ENCODE measurements at regions not wholly inside any gene's neighbourhood (a gene's known extent, or its start where the extent isn't known, plus 50 kb on each side); places are given as distances from the start of the nearest gene placed in this dataset.
"Not testable (repeated sequence)": the region's sequence is repeated elsewhere in the genome, so short reads cannot be mapped to it uniquely, and the experiment has no call there.

DNA sequence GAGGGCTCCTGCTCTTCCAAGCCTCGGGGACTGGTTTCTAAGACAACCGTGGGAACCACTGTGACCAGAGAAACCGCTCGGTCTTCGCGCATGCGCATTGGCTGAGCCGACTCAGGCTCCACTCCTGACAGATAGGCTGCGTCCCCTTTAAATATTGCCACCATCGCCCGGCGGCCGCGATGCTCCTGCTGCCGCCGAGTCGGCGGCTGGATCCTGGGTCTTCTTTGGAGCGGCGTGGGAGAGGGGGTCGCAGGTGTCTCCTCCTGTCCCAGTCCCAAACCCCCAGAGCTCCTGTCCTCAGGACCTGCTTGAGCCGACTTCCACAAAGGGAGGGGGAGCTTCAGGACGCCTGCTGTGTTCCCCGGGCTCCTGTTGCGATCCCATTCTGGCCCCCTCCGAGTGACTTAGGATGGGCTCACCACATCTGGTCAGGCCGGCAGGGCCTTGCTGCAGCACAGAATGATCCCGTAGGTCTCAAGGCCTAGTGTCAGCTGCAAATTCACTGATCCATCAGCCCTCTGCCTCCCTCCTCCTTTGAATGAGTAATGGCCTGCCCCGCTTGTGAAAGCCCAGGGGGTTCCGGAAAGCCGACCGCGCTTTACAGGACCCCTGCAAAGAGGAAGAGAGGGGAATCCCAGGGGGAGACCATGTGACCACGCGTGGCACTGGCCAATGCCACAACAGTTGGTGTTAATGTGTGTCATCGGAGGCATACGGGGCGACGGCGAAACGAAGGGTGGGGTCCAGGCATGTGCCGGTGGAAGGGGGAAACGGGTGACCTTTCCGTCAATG, 683.2 kb upstream of the TPTE start:
- H3K9me3 ChIP-seq (ENCODE audit: control insufficient read depth, low read length), result no peaks in the 10 kb centered on the region
- no peaks in the 10 kb centered on the region for H3K27me3 ChIP-seq (ENCODE audit: control insufficient read depth, insufficient read depth)
- 78% methylated on average over 44 of the region's 44 CpGs for WGBS
- no peak overlapping the region for H3K4me3 ChIP-seq (ENCODE audit: low read length)
- no peaks in the 10 kb centered on the region for H3K4me1 ChIP-seq (ENCODE audit: control insufficient read depth, insufficient read depth, low read length)
- H3K27ac ChIP-seq (ENCODE audit: low read length), result no peak overlapping the region
- intact Hi-C loops (cut with DNase I), result no loop called here
- DNase-seq (peak in 2 of 3 donors; percentile 50 to 51), ATAC-seq (no peak)

DNA sequence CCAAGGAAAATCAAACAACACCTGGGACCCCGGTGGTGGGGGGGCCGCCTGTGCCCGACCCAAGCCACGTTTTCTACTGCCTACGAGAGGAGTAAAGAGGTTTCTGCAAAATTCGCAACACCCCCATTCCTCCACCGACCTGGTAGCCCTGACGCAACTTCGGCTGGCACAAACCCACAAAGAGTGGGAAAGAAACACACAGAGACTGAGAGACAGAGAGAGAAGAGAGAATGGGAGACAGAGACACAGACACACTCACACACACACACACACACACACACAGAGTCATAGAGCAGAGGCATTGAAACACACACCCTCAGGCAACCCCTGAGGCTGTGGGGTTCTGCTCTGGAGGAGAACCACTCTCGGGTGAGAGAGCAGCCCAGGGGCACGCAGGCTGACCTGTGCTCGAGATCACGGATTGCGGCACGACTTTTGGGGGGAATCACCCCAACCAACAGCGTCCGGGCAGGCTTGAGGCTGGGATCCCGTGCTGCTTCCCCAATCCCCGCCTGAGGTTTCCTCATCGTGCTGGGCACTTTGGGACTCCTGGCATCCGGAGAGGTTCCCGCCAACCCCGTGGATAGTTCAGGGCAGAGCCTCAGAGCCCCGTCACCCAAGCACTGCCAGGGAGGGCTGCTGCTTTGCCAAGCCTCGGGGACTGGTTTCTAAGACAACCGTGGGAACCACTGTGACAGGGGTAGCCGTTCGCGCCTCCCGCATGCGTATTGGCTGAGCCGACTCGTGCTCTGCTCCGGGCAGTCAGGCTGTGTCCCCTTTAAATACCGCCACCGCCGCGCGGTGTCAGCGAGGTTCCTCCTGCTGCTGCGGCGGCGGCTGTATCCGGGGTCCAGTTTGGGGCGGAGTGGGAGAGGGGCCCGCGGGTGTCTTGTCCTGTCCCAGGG, 682.4 kb upstream of the TPTE start:
- Histone ChIP-seq H3K27me3 (ENCODE audit: control insufficient read depth, insufficient read depth) (no peaks in the 10 kb centered on the region), H3K9me3 (ENCODE audit: control insufficient read depth, low read length) (no peaks in the 10 kb centered on the region), H3K4me3 (ENCODE audit: low read length) (no peak overlapping the region), H3K4me1 (ENCODE audit: control insufficient read depth, insufficient read depth, low read length) (no peaks in the 10 kb centered on the region), H3K27ac (ENCODE audit: low read length) (no peak overlapping the region)
- DNase-seq (peak in 2 of 3 donors; percentile 41 to 66), ATAC-seq (peak in 1 of 2 donors; percentile 63)
- WGBS, result 69% methylated on average over 47 of the region's 47 CpGs
- intact Hi-C loops (cut with DNase I), result no loop called here

DNA sequence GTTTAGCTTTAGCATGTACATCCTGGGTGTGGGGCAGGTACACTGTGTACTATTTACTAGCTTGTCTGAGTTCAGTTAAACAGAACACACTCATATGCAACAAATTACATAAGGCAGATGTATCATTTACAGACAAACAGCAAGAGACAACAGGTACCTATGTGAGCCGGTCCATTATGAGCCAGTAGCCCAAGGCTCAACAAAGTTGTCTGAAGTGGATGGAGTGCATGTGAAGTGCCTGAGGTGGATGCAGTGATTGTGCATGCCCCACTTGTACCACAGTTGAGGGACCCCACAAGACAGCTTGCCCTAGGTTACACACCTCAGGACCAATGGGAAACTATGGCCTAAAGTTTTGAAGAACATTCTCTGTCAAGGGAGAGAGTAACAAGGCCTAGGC, 677.3 kb upstream of the TPTE start:
- H3K27ac ChIP-seq (ENCODE audit: low read length); H3K27me3 ChIP-seq (ENCODE audit: control insufficient read depth, insufficient read depth); DNase-seq; H3K4me1 ChIP-seq (ENCODE audit: control insufficient read depth, insufficient read depth, low read length); H3K9me3 ChIP-seq (ENCODE audit: control insufficient read depth, low read length); H3K4me3 ChIP-seq (ENCODE audit: low read length); intact Hi-C loops (cut with DNase I); ATAC-seq: not testable (repeated sequence)
- WGBS, result 78% methylated on average over 1 of the region's 1 CpG

DNA sequence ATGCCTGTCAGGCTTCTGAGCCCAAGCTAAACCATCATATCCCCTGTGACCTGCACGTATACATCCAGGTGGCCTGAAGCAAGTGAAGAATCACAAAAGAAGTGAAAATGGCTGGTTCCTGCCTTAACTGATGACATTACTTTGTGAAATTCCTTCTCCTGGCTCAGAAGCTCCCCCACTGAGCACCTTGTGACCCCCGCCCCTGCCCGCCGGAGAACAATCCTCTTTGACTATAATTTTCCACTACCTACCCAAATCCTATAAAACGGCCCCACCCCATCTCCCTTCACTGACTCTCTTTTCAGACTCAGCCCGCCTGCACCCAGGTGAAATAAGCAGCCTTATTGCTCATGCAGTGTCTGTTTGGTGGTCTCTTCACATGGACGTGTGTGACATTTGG, 673.9 kb upstream of the TPTE start:
- ATAC-seq; H3K27ac ChIP-seq (ENCODE audit: low read length); H3K27me3 ChIP-seq (ENCODE audit: control insufficient read depth, insufficient read depth); H3K9me3 ChIP-seq (ENCODE audit: control insufficient read depth, low read length); H3K4me1 ChIP-seq (ENCODE audit: control insufficient read depth, insufficient read depth, low read length); H3K4me3 ChIP-seq (ENCODE audit: low read length); intact Hi-C loops (cut with DNase I); DNase-seq: not testable (repeated sequence)
- 65% methylated on average over 7 of the region's 7 CpGs for WGBS

DNA sequence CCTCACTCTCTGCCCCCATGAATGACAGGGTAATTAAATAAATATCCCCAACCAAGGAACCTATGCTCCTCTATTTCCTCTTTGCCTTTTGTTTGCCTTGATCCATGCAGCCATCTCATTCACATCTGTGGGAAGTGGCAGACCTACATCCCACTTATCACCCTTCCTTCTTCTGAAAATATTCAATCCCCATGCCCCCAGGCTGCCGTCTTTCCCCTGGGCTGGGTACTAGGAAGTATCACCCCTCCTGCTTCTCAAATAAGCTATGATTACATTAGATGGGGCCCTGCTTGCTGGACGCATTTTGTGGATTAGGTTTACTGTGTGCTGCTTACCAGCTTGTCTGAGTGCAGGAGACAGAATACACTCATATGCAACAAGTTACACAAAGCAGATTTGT, 670.2 kb upstream of the TPTE start:
- H3K27me3 ChIP-seq (ENCODE audit: control insufficient read depth, insufficient read depth); intact Hi-C loops (cut with DNase I); H3K4me3 ChIP-seq (ENCODE audit: low read length); ATAC-seq; H3K9me3 ChIP-seq (ENCODE audit: control insufficient read depth, low read length); H3K4me1 ChIP-seq (ENCODE audit: control insufficient read depth, insufficient read depth, low read length); DNase-seq; H3K27ac ChIP-seq (ENCODE audit: low read length): not testable (repeated sequence)
- WGBS, result 50% methylated on average over 2 of the region's 2 CpGs

DNA sequence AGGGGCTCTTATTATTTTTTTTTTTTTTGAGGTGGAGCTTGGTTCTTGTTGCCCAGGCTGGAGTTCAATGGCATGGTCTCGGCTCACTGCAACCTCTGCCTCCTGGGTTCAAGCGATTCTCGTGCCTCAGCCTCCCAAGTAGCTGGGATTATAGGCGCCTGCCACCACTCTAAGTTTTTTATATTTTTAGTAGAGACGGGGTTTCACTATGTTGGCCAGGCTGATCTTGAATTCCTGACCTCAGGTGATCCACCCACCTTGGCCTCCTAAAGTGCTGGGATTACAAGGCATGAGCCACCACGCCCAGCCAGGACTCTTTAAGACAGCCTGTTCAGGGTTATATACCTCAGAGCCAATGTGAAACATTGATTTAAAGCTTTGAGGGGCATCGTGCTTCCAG, 669.7 kb upstream of the TPTE start:
- ATAC-seq; intact Hi-C loops (cut with DNase I); H3K27ac ChIP-seq (ENCODE audit: low read length); H3K9me3 ChIP-seq (ENCODE audit: control insufficient read depth, low read length); H3K4me1 ChIP-seq (ENCODE audit: control insufficient read depth, insufficient read depth, low read length); H3K27me3 ChIP-seq (ENCODE audit: control insufficient read depth, insufficient read depth); H3K4me3 ChIP-seq (ENCODE audit: low read length); DNase-seq: not testable (repeated sequence)
- 50% methylated on average over 6 of the region's 7 CpGs for WGBS

DNA sequence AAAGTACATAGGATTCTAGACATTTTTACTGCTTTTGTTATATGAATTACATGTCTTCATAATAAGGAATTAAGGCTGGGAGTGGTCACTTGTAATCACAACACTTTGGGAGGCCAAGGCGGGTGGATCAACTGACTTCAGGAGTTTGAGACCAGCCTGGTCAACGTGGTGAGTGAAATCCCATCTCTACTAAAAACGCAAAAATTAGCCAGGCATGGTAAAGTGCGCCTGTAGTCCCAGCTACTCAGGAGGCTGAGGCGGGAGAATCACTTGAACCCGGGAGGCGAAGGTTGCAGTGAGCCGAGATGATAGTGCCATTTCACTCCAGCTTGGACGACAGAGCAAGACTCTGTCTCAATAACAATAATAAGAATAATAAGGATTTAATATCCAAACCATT, 663.8 kb upstream of the TPTE start:
- H3K9me3 ChIP-seq (ENCODE audit: control insufficient read depth, low read length); H3K27ac ChIP-seq (ENCODE audit: low read length); H3K27me3 ChIP-seq (ENCODE audit: control insufficient read depth, insufficient read depth); ATAC-seq; H3K4me1 ChIP-seq (ENCODE audit: control insufficient read depth, insufficient read depth, low read length); intact Hi-C loops (cut with DNase I); H3K4me3 ChIP-seq (ENCODE audit: low read length); DNase-seq: not testable (repeated sequence)
- 54% methylated on average over 9 of the region's 9 CpGs for WGBS

DNA sequence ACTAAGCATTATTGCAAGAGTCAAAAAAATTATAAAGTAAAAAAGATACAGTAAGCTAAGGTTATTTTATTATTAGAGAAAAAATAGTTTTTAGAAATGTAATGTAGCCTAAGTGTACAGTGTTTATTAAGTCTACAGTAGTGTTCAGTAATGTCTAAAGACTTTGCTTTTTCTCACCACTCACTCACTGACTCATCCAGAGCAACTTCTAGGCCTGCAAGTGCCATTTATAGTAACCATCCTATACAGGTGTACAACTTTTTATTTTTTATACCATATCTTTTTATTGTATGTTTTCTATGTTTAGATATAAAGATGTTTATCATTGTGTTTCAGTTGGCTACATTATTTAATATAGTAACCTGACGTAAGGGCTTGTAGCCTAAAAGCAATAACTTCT, 661.5 kb upstream of the TPTE start:
- intact Hi-C loops (cut with DNase I); H3K4me1 ChIP-seq (ENCODE audit: control insufficient read depth, insufficient read depth, low read length); H3K4me3 ChIP-seq (ENCODE audit: low read length); H3K9me3 ChIP-seq (ENCODE audit: control insufficient read depth, low read length); ATAC-seq; H3K27ac ChIP-seq (ENCODE audit: low read length); DNase-seq; H3K27me3 ChIP-seq (ENCODE audit: control insufficient read depth, insufficient read depth): not testable (repeated sequence)
- 61% methylated on average over 1 of the region's 1 CpG for WGBS

DNA sequence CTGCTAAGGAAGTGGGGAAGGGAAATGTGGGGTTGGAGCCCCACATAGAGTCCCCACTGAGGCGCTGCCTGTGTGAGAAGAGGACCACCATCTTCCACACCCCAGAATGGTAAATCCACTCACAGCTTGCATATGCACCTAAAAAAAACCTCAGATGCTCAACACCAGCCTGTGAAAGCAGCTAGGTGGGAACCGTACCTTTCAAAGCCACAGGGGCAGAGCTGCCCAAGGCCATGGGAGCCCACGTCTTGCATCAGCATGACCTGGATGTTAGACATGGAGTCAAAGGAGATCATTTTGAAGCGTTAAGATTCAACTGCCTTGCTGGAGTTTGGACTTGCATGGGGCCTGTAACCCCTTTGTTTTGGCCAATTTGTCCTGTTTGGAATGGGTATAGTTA, 658.9 kb upstream of the TPTE start:
- H3K27ac ChIP-seq (ENCODE audit: low read length); H3K4me3 ChIP-seq (ENCODE audit: low read length); DNase-seq; ATAC-seq; intact Hi-C loops (cut with DNase I); H3K9me3 ChIP-seq (ENCODE audit: control insufficient read depth, low read length); H3K4me1 ChIP-seq (ENCODE audit: control insufficient read depth, insufficient read depth, low read length); H3K27me3 ChIP-seq (ENCODE audit: control insufficient read depth, insufficient read depth): not testable (repeated sequence)
- WGBS, result 55% methylated on average over 4 of the region's 4 CpGs

DNA sequence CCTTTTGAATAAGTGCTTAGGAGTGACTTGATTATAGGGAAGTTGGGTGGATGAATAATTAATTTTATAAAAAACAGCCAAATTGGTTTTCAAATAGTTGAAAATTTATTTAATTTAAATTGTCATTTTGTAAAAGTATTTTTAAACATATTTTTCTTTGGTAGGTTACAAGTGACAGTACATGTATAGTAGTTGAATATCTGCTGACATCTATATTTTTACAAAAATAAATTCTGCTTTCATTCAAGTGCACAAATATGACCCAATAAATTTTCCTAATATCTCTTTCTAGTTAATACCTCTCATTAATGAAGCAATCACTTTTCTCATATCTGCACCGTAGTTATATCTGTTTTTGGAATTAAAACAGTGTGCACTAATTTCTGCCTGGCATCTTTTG, 653.6 kb upstream of the TPTE start:
- H3K9me3 ChIP-seq (ENCODE audit: control insufficient read depth, low read length); H3K27ac ChIP-seq (ENCODE audit: low read length); H3K4me1 ChIP-seq (ENCODE audit: control insufficient read depth, insufficient read depth, low read length); H3K4me3 ChIP-seq (ENCODE audit: low read length); intact Hi-C loops (cut with DNase I); H3K27me3 ChIP-seq (ENCODE audit: control insufficient read depth, insufficient read depth); DNase-seq; ATAC-seq: not testable (repeated sequence)
- WGBS, result 61% methylated on average over 1 of the region's 1 CpG

DNA sequence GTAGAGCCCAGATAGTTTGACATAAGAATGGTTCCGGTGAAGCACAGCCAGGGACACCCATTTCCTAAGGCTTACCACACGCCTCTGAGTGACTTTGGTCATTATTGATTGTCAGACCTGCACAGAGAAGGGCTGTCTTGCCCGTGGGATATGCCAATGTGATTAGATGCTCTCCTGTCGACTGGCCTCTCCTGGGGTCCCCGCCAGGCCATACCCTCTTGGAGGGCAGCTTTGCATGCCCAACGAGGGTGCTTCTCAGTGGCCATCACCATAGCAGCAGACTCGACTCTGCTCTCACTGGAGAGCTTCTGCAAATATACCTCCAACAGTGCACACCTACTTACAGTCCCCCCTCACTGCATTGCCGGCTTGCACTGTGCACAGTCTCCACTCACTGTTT, 648.3 kb upstream of the TPTE start:
- H3K4me3 ChIP-seq (ENCODE audit: low read length); H3K4me1 ChIP-seq (ENCODE audit: control insufficient read depth, insufficient read depth, low read length); H3K27ac ChIP-seq (ENCODE audit: low read length); intact Hi-C loops (cut with DNase I); H3K9me3 ChIP-seq (ENCODE audit: control insufficient read depth, low read length); ATAC-seq; H3K27me3 ChIP-seq (ENCODE audit: control insufficient read depth, insufficient read depth): not testable (repeated sequence)
- 51% methylated on average over 8 of the region's 8 CpGs for WGBS
- DNase-seq, result peak in 1 of 3 donors; percentile 41

Data from right cardiac atrium (tissue), 5 donors.